Activated CD4-positive, CD25-positive, alpha-beta regulatory T cell treated with anti-CD3 and anti-CD28 coated beads, Interleukin-2, amount 50 U/mL, for 24 hours (primary cell): ENCODE measurements at regions not wholly inside any gene's neighbourhood (a gene's known extent, or its start where the extent isn't known, plus 50 kb on each side); places are given as distances from the start of the nearest gene placed in this dataset.
"Not testable (repeated sequence)": the region's sequence is repeated elsewhere in the genome, so short reads cannot be mapped to it uniquely, and the experiment has no call there.

Experiments used
- ATAC-seq, 2 donors: fragments of 150-1000 bp; cut with Tn5 transposase; one replicate each; pipeline ENCODE4 v1.10.0; 2021; ENCODE audit warnings: mild to moderate bottlenecking in 1 of 2, moderate library complexity in 1 of 2

GRCh38 chr2:16210841-16211240 is 270.5 kb downstream of the MYCN start:
- no peak for ATAC-seq

- no peak for ATAC-seq
Measured at GRCh38 chr2:16209799-16210198, 269.4 kb downstream of the MYCN start.

GRCh38 chr2:16208921-16209320 is 268.6 kb downstream of the MYCN start:
- ATAC-seq = no peak

- ATAC-seq = no peak
Measured at GRCh38 chr2:16208241-16208797, 268.0 kb downstream of the MYCN start.

- no peak for ATAC-seq
Measured at GRCh38 chr2:16207611-16208010, 267.3 kb downstream of the MYCN start.

- ATAC-seq = no peak
Measured at GRCh38 chr2:16207151-16207550, 266.8 kb downstream of the MYCN start.

- ATAC-seq = no peak
Measured at GRCh38 chr2:16206191-16206944, 266.0 kb downstream of the MYCN start.

- no peak for ATAC-seq
Measured at GRCh38 chr2:16205631-16206030, 265.3 kb downstream of the MYCN start.

GRCh38 chr2:16204886-16205620 is 264.7 kb downstream of the MYCN start:
- no peak for ATAC-seq

GRCh38 chr2:16204251-16204650 is 263.9 kb downstream of the MYCN start:
- no peak for ATAC-seq

GRCh38 chr2:16203691-16204090 is 263.3 kb downstream of the MYCN start:
- no peak for ATAC-seq

- ATAC-seq = no peak
Measured at GRCh38 chr2:16203069-16203468, 262.7 kb downstream of the MYCN start.

GRCh38 chr2:16202266-16203020 is 262.1 kb downstream of the MYCN start:
- ATAC-seq = no peak

- no peak for ATAC-seq
Measured at GRCh38 chr2:16201848-16202247, 261.5 kb downstream of the MYCN start.

- ATAC-seq = no peak
Measured at GRCh38 chr2:16200554-16201193, 260.3 kb downstream of the MYCN start.

- ATAC-seq = no peak
Measured at GRCh38 chr2:16199882-16200553, 259.7 kb downstream of the MYCN start.

- ATAC-seq = not testable (repeated sequence)
Measured at GRCh38 chr2:16199241-16199640, 258.9 kb downstream of the MYCN start.

- ATAC-seq = no peak
Measured at GRCh38 chr2:16198166-16198912, 258.0 kb downstream of the MYCN start.

GRCh38 chr2:16197504-16198147 is 257.3 kb downstream of the MYCN start:
- no peak for ATAC-seq

- ATAC-seq = no peak
Measured at GRCh38 chr2:16196687-16197503, 256.5 kb downstream of the MYCN start.
